ENCODE measurements at regions not wholly inside any gene's neighbourhood (a gene's known extent, or its start where the extent isn't known, plus 50 kb on each side); places are given as distances from the start of the nearest gene placed in this dataset.

DNA sequence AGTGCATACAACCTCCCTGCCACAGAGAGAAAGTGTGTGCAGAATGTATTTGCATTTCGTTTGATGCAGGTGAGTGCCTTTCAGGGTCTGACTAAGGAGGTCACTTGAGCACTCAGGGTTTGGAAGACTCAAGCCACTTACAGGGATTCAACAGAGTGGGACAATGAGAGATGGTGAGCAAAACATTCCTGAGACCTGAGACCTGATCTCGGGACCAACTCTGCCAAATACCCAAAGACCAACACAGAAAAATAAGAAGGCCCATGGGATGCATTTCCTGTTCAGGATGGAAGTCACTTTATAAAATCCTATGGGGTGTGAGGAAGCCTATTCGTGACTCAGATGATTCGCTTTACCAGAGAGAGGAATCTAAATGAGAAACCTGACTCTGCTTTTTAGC is 65.2 kb upstream of the LARGE1 start:
- TF ChIP-seq, protein P1, sequence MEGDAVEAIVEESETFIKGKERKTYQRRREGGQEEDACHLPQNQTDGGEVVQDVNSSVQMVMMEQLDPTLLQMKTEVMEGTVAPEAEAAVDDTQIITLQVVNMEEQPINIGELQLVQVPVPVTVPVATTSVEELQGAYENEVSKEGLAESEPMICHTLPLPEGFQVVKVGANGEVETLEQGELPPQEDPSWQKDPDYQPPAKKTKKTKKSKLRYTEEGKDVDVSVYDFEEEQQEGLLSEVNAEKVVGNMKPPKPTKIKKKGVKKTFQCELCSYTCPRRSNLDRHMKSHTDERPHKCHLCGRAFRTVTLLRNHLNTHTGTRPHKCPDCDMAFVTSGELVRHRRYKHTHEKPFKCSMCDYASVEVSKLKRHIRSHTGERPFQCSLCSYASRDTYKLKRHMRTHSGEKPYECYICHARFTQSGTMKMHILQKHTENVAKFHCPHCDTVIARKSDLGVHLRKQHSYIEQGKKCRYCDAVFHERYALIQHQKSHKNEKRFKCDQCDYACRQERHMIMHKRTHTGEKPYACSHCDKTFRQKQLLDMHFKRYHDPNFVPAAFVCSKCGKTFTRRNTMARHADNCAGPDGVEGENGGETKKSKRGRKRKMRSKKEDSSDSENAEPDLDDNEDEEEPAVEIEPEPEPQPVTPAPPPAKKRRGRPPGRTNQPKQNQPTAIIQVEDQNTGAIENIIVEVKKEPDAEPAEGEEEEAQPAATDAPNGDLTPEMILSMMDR (conservative IDR thresholded peaks at IDR 0.05 in 1 of 2, IDR thresholded peaks at IDR 0.05 in 1 of 2; ENCODE audit: low read depth in 1 of 2, low read length in 2 of 2): no peak
- TF ChIP-seq EZH2 (IDR thresholded peaks at IDR 0.05; ENCODE audit: low read length, missing control alignments): no peak
